ENCODE measurements at regions not wholly inside any gene's neighbourhood (a gene's known extent, or its start where the extent isn't known, plus 50 kb on each side); places are given as distances from the start of the nearest gene placed in this dataset. TPM values are rescaled to one million over a fixed set of nuclear protein-coding genes. Genes with fewer than 3 reads are reported as not detected.
"Not testable (repeated sequence)": the region's sequence is repeated elsewhere in the genome, so short reads cannot be mapped to it uniquely, and the experiment has no call there.

DNA sequence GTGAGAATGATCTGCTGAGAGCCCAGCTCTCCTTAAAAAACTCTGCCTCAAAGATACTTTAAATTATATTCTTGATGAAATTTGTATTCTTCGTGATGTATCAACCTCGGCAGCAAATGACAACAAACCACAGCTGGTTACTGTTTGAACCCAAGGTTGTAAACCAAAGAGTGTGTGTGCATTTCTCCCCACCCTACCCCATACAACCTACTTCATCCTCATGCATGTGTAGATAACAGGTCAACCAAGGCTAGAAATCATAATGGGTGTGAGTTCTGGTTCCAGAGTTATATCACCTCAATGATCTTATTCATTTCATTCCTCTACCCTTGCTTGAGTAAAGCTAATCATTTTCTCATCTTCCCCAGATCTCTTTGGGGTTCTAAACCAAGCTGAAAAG lies 58.8 kb upstream of the DPP6 start:
- H3K36me3 Mint-ChIP-seq; H3K4me3 Mint-ChIP-seq; H3K4me1 Mint-ChIP-seq; H2AFZ ChIP-seq (ENCODE audit: insufficient read depth, low read depth, low read length, poor library complexity, severe bottlenecking); H3K27ac ChIP-seq (ENCODE audit: low read depth in 1 of 2, low read length in 2 of 2); H3K9me3 Mint-ChIP-seq; H3K4me1 ChIP-seq (ENCODE audit: control insufficient read depth in 1 of 2, insufficient read depth in 2 of 2, low read length in 2 of 2); intact Hi-C loops (cut with micrococcal nuclease); H3K79me2 ChIP-seq (ENCODE audit: insufficient read depth, low read length); H3K9ac ChIP-seq (ENCODE audit: insufficient read depth, low read length, poor library complexity, severe bottlenecking); H3K4me3 ChIP-seq (replicated peaks in 1 of 3; ENCODE audit: low read depth in 2 of 3, low read length in 3 of 3); H4K20me1 ChIP-seq (ENCODE audit: insufficient read depth, low read length); H3K9me3 ChIP-seq (replicated peaks in 1 of 2; ENCODE audit: control insufficient read depth in 1 of 2, insufficient read depth in 1 of 2, low read length in 2 of 2); H3K27me3 Mint-ChIP-seq (ENCODE audit: low read depth in 3 of 3); H3K36me3 ChIP-seq (replicated peaks in 1 of 2; ENCODE audit: control insufficient read depth in 1 of 2, insufficient read depth in 2 of 2, low read length in 2 of 2); H3K27ac Mint-ChIP-seq; DNase-seq; H3K4me2 ChIP-seq (replicated peaks; ENCODE audit: extremely low read depth, low read length, poor library complexity, severe bottlenecking); H3K27me3 ChIP-seq (ENCODE audit: control insufficient read depth in 2 of 2, insufficient read depth in 2 of 2, low read length in 2 of 2): not testable (repeated sequence)
- no CpG with 5 or more reads among the region's 2 CpGs for WGBS (ENCODE audit: insufficient coverage)

DNA sequence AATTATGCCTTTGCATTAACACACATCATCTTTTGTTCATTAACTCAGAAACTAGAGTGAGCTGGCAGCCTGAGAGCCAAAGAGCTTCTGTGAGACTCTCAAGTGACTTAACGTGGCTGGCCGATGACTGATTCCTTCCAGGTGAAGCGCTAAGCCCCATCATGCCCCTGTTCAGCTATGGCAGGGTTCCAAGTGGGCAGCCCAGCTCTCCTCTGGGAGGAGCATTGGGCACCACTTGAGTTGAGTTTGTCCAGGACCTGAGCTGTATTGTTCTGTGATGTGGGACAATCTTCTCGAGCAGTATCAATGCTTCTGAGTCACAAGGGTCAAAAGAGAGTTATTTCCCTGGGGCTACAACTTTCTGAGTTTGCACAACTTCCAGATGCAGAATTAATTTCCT lies 53.3 kb upstream of the DPP6 start:
- H3K9ac ChIP-seq (ENCODE audit: insufficient read depth, low read length, poor library complexity, severe bottlenecking); H3K79me2 ChIP-seq (ENCODE audit: insufficient read depth, low read length); H3K9me3 Mint-ChIP-seq; intact Hi-C loops (cut with micrococcal nuclease); H3K27me3 Mint-ChIP-seq (ENCODE audit: low read depth in 3 of 3); H3K9me3 ChIP-seq (replicated peaks in 1 of 2; ENCODE audit: control insufficient read depth in 1 of 2, insufficient read depth in 1 of 2, low read length in 2 of 2); H3K4me1 ChIP-seq (ENCODE audit: control insufficient read depth in 1 of 2, insufficient read depth in 2 of 2, low read length in 2 of 2); H4K20me1 ChIP-seq (ENCODE audit: insufficient read depth, low read length); H3K4me2 ChIP-seq (replicated peaks; ENCODE audit: extremely low read depth, low read length, poor library complexity, severe bottlenecking); H3K4me3 ChIP-seq (replicated peaks in 1 of 3; ENCODE audit: low read depth in 2 of 3, low read length in 3 of 3); H2AFZ ChIP-seq (ENCODE audit: insufficient read depth, low read depth, low read length, poor library complexity, severe bottlenecking); H3K4me3 Mint-ChIP-seq; H3K27ac ChIP-seq (ENCODE audit: low read depth in 1 of 2, low read length in 2 of 2); H3K4me1 Mint-ChIP-seq; H3K27ac Mint-ChIP-seq; H3K27me3 ChIP-seq (ENCODE audit: control insufficient read depth in 2 of 2, insufficient read depth in 2 of 2, low read length in 2 of 2); DNase-seq; H3K36me3 Mint-ChIP-seq; H3K36me3 ChIP-seq (replicated peaks in 1 of 2; ENCODE audit: control insufficient read depth in 1 of 2, insufficient read depth in 2 of 2, low read length in 2 of 2): not testable (repeated sequence)
- 100% methylated on average over 1 of the region's 4 CpGs for WGBS (ENCODE audit: insufficient coverage)

Small RNA genes lying in the stretch of these regions (small RNA-seq; reads per million reads assigned to genes)
- gene AC005588.1 (ENCODE audit: insufficient read length, low read depth) (not detected), gene AC079809.1 (ENCODE audit: insufficient read length, low read depth) (not detected)

All from CD14-positive monocyte (primary cell).